Tibial nerve (tissue), 4 donors: ENCODE measurements at regions not wholly inside any gene's neighbourhood (a gene's known extent, or its start where the extent isn't known, plus 50 kb on each side); places are given as distances from the start of the nearest gene placed in this dataset.

Source experiments
- DNase-seq, 2 donors: peaks; one replicate each; pipeline ENCODE4 v3.0.0-alpha.2; 2019; ENCODE audit warnings: low spot score in 2 of 2
- H3K27ac ChIP-seq, 4 donors: fragments of 200-600 bp; sonication (generic) in 3 of 4; one replicate each; pipeline ENCODE4 v1.5.1; 2017 to 2019; ENCODE audit warnings: mild to moderate bottlenecking in 1 of 4
- H3K27me3 ChIP-seq, 2 donors: fragments of 200-600 bp; sonication (generic) in 1 of 2; one replicate each; pipeline versions ENCODE4 v1.5.1 to v1.6.0; 2017 to 2019
- H3K36me3 ChIP-seq, 3 donors: fragments of 200-600 bp; sonication (generic); one replicate each; pipeline ENCODE4 v1.5.1; 2018 to 2019
- H3K4me1 ChIP-seq, 4 donors: fragments of 200-600 bp; sonication (generic) in 3 of 4; one replicate each; pipeline ENCODE4 v1.5.1; 2017 to 2019
- H3K4me3 ChIP-seq, 4 donors: fragments of 200-600 bp; sonication (generic) in 3 of 4; one replicate each; pipeline ENCODE4 v1.5.1; 2017 to 2019; ENCODE audit warnings: mild to moderate bottlenecking in 1 of 4, moderate library complexity in 1 of 4
- H3K9me3 ChIP-seq, 4 donors: fragments of 200-600 bp; sonication (generic) in 3 of 4; one replicate each; pipeline ENCODE4 v1.5.1; 2017 to 2019
- EP300 ChIP-seq, 2 donors: sonication (generic); formaldehyde crosslinking; IDR thresholded peaks; one replicate each; pipeline ENCODE4 v1.6.1; 2017; ENCODE audit warnings: antibody characterized with exemption in 2 of 2, mild to moderate bottlenecking in 1 of 2
- POLR2A ChIP-seq, 2 donors: fragments of 450-650 bp; IDR thresholded peaks; one replicate each; pipeline ENCODE4 v1.6.1; 2017; ENCODE audit warnings: antibody characterized with exemption in 2 of 2, mild to moderate bottlenecking in 2 of 2, moderate library complexity in 2 of 2
- WGBS, 2 donors: methylation state at CpG; one replicate each; pipeline ENCODE4 v1.1.5; 2018; 5-methylcytosine and 5-hydroxymethylcytosine counted together
- TF ChIP-seq, protein P1 (sequence below), 5 experiments: fragments of 200-600 bp in 3 of 5; fragments of 450-650 bp in 2 of 5; sonication (generic) in 3 of 5; IDR thresholded peaks; one replicate each; pipeline ENCODE4 v1.5.1; 2016 to 2019; ENCODE audit warnings: antibody characterized with exemption in 5 of 5, mild to moderate bottlenecking in 3 of 5, moderate library complexity in 2 of 5

DNA sequence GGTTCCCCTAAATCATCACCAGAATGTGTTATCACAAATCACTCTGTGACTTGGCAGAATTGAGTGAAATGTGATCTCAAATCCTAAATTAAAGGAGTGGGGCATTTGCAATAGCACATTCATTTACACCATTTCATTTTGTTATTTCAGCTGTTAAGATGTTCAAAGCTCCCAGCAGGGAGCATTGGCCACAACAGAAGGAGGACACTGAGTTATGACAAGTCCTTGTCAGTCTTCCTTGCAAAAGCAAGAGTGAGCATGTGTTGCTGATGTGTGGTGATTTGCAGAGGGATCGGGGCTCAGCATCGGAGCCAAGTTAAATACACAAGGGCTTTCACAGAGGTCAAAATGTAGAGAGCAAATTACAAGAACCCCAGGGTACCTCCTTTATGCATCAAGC lies 372.2 kb upstream of the CDH5 start:
- TF ChIP-seq EP300 (IDR thresholded peaks at IDR 0.05) (no peak), POLR2A (IDR thresholded peaks at IDR 0.05) (no peak)
- TF ChIP-seq, protein P1, sequence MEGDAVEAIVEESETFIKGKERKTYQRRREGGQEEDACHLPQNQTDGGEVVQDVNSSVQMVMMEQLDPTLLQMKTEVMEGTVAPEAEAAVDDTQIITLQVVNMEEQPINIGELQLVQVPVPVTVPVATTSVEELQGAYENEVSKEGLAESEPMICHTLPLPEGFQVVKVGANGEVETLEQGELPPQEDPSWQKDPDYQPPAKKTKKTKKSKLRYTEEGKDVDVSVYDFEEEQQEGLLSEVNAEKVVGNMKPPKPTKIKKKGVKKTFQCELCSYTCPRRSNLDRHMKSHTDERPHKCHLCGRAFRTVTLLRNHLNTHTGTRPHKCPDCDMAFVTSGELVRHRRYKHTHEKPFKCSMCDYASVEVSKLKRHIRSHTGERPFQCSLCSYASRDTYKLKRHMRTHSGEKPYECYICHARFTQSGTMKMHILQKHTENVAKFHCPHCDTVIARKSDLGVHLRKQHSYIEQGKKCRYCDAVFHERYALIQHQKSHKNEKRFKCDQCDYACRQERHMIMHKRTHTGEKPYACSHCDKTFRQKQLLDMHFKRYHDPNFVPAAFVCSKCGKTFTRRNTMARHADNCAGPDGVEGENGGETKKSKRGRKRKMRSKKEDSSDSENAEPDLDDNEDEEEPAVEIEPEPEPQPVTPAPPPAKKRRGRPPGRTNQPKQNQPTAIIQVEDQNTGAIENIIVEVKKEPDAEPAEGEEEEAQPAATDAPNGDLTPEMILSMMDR (IDR thresholded peaks at IDR 0.05), result no peak
- DNase-seq, result no peak
- no peaks in the 10 kb centered on the region for H3K27me3 ChIP-seq
- H3K4me3 ChIP-seq, result no peak overlapping the region
- peaks cover 0 to 13% (median 0%) of the 10 kb centered on the region in 4 donors for H3K4me1 ChIP-seq
- H3K27ac ChIP-seq, result no peak overlapping the region
- WGBS, 2 donors, result 56 to 63% methylated on average over 2 of the region's 2 CpGs
- H3K36me3 ChIP-seq, result no peaks in the 10 kb centered on the region
- H3K9me3 ChIP-seq, result no peaks in the 10 kb centered on the region

DNA sequence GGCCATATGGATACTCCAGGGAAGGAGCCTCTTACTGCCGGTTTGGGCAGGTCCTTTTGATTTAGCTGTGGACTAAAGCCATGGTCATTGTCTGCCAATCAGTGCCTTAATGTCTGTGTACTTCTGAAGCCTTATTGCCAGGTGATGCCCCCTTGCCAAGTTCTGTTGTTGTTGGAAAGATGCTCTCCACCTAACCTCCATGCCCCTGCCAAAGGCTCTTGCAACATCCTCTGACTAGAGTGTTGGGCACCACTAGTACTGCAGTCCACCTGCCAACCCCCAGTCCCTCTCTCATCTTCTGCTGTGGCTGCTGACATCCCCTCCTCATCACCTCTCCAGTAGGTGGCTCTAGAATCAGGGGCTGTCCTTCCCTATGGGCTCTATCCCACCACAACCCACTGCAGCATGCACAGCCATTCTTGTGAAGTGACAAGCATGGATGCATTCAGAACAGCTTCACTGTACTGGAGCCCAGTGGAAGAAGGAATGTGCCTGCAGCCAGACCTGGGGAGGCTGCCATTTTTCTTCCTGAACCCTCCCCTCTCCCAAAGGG lies 375.3 kb upstream of the CDH5 start:
- Histone ChIP-seq H3K4me3 (no peak overlapping the region), H3K27me3 (no peaks in the 10 kb centered on the region), H3K27ac (no peak overlapping the region), H3K4me1 (peaks cover 0 to 13% (median 0%) of the 10 kb centered on the region in 4 donors), H3K36me3 (no peaks in the 10 kb centered on the region), H3K9me3 (no peaks in the 10 kb centered on the region)
- no peak for DNase-seq
- 52 to 55% methylated on average over 1 of the region's 1 CpG for WGBS, 2 donors
- TF ChIP-seq POLR2A (IDR thresholded peaks at IDR 0.05) (no peak), EP300 (IDR thresholded peaks at IDR 0.05) (no peak)
- TF ChIP-seq, protein P1 (IDR thresholded peaks at IDR 0.05), result no peak

DNA sequence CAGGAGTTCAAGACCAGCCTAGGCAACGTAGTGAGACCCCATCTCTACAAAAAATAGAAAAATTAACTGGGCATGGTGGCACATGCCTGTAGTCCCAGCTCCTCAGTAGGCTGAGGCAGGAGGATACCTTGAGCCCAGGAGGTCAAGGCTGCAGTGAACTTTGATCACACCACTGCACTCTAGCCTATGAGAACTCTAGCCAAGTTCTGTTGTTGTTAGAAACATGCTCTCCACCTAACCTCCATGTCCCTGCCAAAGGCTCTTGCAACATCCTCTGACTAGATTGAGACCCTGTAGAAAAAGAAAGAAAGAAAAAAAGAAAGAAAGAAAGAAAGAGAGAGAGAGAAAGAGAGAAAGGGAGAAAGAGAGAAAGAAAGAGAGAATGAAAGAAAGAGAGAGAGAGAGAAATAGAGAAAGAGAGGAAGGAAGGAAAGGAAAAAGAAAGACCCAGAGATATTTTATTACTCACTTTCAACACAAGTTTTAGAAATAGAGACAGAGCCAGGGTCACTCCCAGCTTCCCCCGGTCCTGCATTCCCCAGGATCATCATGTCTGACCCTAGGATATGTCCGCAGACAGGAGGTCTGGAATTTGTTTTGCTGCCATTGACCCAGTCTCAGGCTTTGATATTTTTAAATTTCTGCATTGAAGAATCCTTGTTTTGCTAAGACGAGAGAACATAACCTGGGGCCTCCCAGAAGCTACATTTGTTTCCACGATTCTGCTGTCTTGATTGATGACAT lies 376.5 kb upstream of the CDH5 start:
- Histone ChIP-seq H3K36me3 (no peaks in the 10 kb centered on the region), H3K4me1 (peaks cover 0 to 13% (median 0%) of the 10 kb centered on the region in 4 donors), H3K27ac (peak overlapping the region in 2 of 4 donors; percentile 48 to 52), H3K4me3 (no peak overlapping the region), H3K9me3 (no peaks in the 10 kb centered on the region), H3K27me3 (no peaks in the 10 kb centered on the region)
- 33 to 56% methylated on average over 5 of the region's 5 CpGs for WGBS, 2 donors
- peak in 1 of 2 donors; percentile 49 for DNase-seq
- peak in 1 of 2 donors; percentile 53 for TF ChIP-seq EP300 (IDR thresholded peaks at IDR 0.05)
- TF ChIP-seq, protein P1 (IDR thresholded peaks at IDR 0.05), result no peak

DNA sequence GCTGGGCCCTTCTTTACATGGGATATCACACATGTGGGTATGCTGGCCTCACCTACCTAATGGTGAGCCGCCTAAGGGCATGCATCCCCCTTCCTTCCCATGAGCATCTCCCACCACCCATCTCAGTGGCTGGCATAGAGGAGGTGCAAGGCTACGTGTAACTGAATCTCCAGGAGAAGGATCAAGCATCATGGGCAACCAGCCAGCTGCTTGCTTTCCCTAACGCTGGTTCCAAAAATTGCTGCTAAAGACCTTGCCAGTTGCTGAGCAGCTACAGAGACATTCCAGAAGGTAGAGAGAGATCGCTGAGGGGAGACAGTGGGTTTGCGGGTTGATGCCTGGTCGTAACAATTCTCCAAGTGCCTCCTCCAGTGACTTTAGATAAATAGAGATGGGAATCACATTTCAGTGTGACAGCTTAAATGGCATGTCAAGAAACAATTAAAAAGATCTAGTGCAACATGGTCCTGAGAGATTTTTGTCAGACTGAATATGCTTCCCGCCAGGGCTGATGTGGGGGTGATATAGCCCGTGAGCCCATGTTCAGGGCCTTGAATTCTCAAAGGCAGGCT lies 378.4 kb upstream of the CDH5 start:
- Histone ChIP-seq H3K36me3 (no peaks in the 10 kb centered on the region), H3K4me1 (peaks cover 0 to 13% (median 0%) of the 10 kb centered on the region in 4 donors), H3K27ac (no peak overlapping the region), H3K4me3 (no peak overlapping the region), H3K27me3 (no peaks in the 10 kb centered on the region), H3K9me3 (no peaks in the 10 kb centered on the region)
- DNase-seq, result no peak
- no peak for TF ChIP-seq EP300 (IDR thresholded peaks at IDR 0.05)
- TF ChIP-seq, protein P1 (IDR thresholded peaks at IDR 0.05), result no peak
- no peak for TF ChIP-seq POLR2A (IDR thresholded peaks at IDR 0.05)
- 81 to 82% methylated on average over 7 of the region's 8 CpGs for WGBS, 2 donors

DNA sequence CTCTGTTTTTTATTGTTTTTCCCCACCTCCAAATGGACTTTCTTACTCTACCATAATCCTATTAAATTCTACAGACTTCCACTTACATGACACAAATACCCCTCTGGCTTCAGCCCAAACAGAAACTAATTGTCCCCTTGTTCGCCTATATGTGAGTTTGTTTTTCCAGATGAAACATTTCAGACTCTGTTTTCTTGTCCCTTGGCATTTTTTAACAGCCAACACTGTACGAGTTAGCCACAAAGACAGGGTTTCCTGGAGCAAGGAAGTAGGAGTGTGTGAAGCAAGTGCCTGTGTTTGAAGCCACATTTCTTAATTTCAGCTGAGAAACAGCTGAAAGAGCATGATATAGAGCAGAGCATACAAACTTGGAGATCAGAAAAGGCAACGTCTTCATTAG lies 382.2 kb upstream of the CDH5 start:
- WGBS, 2 donors, result 27 to 34% methylated on average over 3 of the region's 3 CpGs
- H3K36me3 ChIP-seq, result no peaks in the 10 kb centered on the region
- no peaks in the 10 kb centered on the region for H3K9me3 ChIP-seq
- no peak overlapping the region for H3K4me3 ChIP-seq
- TF ChIP-seq POLR2A (IDR thresholded peaks at IDR 0.05) (no peak), EP300 (IDR thresholded peaks at IDR 0.05) (no peak)
- TF ChIP-seq, protein P1 (IDR thresholded peaks at IDR 0.05), result no peak
- DNase-seq, result no peak
- H3K27me3 ChIP-seq, result no peaks in the 10 kb centered on the region
- H3K27ac ChIP-seq, result no peak overlapping the region
- H3K4me1 ChIP-seq, result no peaks in the 10 kb centered on the region
